HG02588 (cell line): ENCODE measurements at regions not wholly inside any gene's neighbourhood (a gene's known extent, or its start where the extent isn't known, plus 50 kb on each side); places are given as distances from the start of the nearest gene placed in this dataset.
"Not testable (repeated sequence)": the region's sequence is repeated elsewhere in the genome, so short reads cannot be mapped to it uniquely, and the experiment has no call there.

Experiments used
- ATAC-seq: cut with Tn5 transposase; IDR thresholded peaks from one replicate; pipeline ENCODE4 v1.9.1; 2021; ENCODE audit warnings: mild to moderate bottlenecking, moderate library complexity; ENCODE audit not compliant: unreplicated experiment

DNA sequence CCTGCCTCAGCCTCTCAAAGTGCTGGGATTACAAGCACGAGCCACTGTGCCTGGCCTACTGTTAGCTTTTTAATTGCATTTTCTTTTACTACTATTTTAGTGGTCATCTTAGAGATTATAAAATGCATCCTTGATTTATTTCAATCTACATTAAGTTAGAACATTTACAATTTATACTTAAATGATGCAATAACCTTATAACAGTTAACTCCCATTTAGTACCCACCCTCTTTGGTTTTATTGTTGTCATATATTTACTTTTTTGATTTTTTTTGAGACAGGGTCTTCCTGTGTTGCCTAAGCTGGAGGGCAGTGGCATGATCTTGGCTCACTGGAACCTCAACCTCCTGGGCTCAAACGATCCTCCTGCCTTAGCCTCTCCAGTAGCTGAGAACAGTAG, 77.3 kb downstream of the PPCDC start:
- ATAC-seq: no peak

DNA sequence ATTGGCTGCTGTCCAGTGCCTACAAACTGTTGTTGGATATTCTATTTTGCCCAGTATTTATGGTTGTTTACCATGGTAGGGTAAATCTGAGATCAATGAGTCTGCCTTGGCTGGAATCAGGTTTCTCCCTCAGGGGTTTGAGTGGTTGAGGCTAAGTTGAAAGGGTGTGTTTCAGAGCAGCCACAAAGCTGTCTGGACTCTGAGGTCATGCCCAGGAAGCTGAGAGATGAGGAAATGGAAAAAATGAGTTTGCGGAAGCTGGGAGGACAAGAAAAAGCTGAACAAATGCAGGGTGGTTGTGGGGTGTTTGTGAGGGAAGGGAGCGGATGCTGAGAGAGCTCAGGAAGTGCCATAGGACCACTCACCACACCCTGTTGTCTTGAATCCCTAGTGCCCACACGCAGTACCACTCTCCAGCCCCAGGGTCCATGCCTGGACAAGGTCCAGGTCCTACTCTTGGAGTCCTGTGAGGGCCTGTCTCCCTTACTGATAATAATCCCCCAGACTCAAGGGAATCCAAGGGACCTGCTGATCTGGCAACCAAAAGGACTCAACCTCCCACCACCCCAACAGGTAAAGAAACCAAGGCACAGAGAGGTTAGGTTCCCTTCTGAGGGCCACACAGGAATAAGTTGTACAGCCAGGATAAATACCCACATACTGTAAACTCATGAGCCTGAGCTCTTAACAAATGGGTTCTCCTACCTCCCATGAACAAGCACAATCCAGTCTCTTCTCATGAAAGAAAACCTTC, 81.6 kb downstream of the PPCDC start:
- no peak for ATAC-seq

DNA sequence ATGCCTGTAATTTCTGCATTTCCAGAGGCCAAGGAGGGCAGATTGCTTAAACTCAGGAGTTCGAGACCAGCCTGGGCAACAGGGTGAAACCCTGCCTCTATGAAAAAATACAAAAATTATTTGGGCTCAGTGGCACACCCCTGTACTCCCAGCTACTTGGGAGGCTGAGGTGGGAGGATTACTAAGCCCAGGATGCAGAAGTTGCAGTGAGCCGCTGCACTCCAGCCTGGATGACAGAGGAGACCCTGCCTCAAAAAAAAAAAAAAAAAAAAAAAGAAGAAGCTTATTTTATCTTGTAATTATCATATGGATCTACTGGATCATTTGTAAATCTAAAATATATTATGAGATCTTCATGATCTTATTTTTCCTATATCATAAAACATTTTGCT, 84.1 kb downstream of the PPCDC start:
- no peak for ATAC-seq

DNA sequence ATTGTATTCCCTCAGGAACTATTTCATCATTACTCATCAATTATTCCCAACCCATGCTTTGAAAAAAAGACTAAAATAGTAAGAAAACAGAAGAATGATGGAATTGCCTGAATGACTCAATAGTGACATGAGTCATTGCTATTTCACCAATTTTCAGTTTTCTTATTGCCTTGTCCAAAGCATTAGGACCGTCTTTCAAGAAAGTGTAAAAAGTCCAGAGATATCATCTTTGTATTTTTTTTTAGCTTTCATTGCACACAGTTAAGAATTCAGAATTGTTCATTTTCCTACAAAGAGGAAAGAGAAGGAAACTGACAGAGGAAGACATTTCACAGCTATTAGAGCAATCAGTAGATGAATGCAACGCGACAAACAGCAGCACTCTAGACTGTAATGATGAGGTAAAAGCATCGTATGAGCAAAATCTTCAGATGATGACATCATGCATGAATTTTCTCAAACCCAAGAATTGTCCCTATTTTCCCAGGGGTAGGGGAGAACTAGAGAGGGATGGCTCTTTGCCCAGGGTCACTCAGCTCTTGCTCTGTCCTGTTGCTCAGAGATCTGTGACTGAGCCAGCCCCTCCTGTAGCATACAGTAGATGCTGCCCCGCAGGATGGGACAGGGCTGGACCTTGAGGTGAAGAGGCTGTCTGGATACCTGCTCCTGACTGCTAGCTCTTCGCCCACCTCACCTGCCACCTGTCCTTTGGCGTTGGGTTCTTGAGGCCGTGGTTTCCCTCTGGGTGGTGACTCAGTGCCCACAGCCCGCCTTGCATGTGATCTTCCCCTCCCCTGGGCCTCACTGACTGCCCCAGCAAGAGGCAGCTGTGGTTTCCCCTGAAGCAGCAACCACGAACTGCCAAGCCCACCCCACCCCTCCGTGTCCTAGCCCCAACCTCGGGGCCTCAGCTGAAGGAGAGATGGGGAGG, 84.8 kb downstream of the PPCDC start:
- no peak for ATAC-seq

DNA sequence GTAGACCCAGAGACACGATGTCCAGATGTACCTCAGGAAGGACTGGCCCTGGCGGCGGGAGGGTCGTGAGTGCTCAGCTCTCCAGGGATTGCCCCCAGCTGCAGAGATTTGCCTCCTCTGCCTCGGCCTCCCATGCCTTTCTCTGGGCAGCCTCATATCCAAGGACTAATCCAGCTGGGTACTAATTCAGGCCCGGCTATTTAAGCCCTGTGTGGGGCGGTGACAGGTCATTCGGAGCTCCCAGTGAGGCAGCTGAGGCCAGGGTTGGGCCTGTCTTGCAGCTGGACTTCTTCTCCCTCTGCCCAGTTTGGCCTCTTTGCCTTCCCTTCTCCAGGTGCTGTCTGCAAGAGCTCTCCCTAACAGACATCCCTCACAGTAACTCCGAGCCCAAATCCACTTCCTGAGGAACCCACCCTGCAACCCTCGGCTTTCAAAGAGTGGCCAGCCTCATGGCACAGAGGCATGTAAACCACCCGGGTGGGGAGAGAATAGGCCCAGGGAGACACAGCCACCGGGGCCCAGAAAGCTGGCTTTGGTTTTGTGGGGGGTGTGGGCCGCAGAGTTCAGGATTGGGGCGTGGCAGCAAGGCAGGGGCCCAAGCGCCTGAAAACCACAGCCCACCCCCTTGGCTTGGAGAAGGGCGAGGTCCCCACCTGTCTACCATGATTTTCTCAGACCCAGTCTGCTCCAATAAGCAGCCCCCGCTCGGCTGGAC, 85.8 kb downstream of the PPCDC start:
- no peak for ATAC-seq

DNA sequence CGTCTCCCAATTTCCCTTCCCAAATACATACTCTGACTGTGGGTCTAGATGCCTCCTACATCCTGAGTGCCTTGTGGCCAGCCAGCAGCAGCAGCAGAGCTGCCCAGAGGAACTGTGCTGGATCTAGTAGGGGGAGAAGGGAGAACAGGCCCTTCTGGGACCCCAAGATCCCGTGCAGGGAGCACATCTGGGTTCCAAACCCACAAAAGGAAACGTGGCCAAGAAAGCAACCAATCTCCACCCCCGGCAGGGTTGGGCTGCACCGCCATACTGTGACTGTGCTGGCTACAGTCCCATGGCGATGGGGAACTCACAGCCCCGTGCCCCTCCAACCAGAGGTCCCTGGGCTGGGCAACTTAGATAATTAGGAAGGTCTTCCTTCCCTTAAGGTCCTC, 86.3 kb downstream of the PPCDC start:
- no peak for ATAC-seq

DNA sequence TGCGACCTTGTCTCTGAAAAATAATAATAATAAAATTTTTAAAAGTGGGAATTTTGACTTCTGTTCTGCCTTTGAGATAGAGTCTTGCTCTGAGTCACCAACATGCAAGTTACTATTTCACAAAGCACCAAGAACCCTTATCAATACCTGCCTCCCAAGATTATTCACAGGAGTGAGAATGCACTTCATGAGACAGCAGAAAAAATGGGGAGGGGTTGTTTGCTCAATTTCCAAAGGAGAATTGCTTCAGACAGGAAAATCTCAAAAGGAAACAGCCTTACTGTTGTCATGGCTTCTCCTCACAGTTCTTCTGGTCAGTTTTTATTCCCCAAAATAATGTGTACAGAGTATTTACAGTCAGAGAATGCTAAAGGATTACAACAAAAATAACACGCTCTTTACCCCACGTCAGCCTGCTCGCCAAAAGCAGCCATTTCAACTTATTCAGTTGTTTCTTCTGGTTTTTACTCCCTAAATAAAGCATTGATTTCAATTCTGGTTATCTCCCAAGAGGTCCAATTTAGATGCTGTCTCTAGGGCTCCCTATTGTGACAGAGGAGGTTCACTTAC, 89.0 kb downstream of the PPCDC start:
- ATAC-seq: no peak

DNA sequence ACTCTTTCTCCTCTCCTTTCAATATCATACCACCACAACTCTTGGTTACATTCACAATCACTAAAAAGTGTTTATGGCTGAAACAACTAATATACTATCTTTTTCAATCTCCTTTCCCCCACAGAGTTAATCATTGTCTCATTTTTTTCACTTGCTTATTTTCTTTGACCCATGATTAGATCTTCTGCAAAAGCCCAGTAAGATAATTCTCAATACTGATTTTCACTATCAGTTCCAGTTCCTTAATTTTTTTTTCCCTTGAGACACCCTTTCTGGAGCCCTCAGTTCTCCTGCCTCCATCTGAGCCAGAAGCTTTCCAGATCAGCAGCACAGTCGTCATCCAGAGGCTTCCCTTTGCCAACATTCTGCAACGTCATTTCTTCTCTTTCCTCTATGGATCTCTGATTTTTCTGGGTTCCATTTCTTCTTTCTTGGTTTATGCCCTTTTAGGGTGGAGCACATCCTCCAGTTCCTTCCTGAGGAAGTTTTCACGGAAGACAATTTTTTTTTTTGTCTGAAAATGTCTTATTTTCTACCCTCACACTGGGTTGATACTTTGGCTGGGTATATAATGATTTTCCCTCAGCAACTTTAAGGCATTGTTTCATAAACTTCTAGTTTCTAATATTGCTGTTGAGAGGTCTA, 88.7 kb upstream of the C15orf39 start:
- peak; percentile 56 for ATAC-seq

DNA sequence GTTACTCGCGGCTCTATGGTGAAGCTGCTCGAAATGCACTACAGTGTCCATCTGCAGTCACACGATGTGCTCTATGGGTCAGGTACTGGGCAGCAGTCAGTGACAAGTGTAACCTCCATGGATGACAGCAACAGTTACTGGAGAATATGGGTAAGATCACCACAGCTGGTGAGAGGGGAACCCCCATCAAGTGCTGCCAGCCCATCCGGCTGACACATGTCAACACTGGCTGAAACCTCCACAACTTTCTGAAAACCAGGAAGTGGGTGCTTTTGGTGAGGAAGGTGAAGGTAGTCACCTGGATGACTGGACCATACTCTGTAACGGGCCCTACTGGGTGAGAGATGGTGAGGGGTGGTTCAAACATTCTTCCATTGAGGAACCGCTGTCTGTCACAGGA, 87.4 kb upstream of the C15orf39 start:
- no peak for ATAC-seq

DNA sequence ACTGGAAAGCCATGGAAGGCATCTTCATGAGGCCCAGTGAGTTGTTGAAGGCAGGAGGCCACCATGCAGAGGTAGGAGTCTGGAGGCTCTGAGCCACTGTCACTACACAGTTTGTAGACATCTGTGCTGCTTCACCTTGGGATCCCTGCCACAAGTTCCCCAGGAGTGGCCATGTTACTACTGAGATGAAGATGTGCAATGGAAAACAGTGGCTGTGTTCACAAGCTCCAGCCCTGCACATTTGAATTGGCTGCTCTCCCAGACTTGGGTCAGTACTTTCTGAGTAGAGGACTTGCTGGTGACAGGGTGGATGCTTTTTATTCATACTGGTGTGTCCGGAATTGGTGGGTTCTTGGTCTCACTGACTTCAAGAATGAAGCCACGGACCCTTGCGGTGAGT, 86.9 kb upstream of the C15orf39 start:
- ATAC-seq: no peak

DNA sequence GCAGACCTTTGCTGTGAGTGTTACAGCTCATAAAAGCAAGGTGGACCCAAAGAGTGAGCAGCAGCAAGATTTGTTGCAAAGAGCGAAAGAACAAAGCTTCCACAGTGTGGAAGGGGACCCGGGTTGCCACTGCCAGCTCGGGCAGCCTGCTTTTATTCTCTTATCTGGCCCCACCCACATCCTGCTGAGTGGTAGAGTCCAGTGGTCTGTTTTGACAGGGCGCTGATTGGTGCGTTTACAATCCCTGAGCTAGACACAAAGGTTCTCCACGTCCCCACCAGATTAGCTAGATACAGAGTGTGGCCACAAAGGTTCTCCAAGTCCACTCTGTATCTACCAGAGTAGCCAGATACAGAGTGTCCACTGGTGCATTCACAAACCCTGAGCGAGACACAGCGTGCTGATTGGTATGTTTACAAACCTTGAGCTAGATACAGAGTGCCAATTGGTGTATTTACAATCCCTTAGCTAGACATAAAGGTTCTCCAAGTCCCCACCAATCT, 86.2 kb upstream of the C15orf39 start:
- not testable (repeated sequence) for ATAC-seq

DNA sequence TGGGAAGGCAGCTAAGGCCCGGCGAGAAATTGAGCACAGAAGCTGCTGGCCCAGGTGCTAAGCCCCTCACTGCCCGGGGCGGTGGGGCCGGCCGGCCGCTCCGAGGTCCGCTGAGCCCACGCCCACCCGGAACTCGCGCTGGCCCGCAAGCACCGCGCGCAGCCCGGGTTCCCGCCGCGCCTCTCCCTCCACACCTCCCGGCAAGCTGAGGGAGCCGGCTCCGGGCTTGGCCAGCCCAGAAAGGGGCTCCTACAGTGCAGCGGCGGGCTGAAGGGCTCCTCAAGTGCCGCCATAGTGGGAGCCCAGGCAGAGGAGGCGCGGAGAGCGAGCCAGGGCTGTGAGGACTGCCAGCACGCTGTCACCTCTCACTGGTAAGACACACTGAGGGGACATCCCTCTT, 85.5 kb upstream of the C15orf39 start:
- ATAC-seq: not testable (repeated sequence)

DNA sequence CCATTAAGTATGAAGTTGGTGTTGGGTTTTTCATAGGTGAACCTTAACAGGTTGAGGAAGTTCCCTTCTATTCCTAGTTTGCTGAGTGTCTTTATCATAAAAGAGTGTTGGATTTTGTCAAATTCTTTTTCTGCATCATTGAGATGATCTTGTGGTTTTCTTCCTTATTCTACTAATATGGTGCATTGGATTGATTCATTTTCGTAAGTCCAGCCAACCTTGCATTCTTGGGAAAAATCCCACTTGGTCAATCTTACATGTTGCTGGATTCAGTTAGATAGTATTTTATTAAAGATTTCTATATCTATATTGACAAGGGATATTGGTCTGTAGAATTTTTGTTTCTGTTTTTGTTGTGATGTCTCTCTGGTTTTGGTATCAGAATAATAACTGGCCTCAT, 83.7 kb upstream of the C15orf39 start:
- ATAC-seq: no peak

DNA sequence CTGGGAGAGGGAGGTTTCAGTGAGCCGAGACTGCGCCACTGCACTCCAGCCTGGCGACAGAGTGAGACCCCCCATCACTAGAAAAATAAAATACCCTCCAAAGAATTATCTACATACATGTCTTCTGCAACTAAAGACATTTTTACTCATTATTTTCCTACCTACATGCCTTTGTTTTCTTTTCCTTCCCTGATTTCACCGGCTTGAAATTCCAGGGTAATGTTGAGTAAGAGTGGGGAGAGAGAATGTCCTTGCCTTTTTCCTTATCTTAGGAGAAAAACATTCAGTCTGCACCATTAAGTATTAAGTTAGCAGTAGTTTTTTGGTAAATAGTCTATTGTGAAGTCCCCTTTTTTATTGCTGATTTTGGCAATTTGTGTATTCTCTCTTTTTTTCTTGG, 82.4 kb upstream of the C15orf39 start:
- not testable (repeated sequence) for ATAC-seq

DNA sequence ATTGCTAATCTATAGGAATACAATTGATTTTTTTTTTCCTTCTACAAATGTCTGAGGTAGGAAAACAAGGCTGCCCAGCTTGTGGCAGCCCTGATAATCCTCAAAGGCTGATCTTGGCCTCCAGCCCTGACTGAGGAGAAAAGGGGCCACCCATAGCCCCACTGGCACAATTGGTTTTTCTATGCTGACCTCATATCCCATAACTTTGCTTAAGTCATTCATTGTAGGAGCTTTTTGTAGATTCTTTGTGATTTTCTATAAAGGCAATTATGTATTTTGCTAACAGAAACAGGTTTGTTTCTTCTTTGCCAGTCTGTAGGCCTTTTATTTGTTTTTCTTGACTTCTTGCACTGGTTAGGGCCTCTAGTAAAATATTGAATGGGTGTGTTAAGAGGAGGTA, 80.2 kb upstream of the C15orf39 start:
- ATAC-seq: no peak

DNA sequence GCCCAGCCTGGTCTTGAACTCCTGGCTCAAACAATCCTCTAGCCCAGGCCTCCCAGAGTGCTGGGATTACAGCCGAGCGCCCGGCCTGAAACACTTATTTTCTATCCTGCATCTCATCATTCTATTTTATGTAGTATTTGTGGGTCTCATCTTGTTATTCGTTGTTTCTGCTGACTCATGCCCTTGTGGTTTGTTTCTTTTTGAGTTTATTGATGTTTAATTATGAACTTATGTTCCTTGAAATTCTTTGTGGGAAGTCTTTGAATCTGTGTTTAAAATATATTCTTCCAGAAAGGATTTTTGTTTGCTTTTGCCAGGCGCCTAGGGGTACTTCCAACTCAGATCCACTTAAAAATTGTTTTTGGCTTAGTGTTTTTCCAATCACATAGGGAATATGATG, 78.3 kb upstream of the C15orf39 start:
- no peak for ATAC-seq

DNA sequence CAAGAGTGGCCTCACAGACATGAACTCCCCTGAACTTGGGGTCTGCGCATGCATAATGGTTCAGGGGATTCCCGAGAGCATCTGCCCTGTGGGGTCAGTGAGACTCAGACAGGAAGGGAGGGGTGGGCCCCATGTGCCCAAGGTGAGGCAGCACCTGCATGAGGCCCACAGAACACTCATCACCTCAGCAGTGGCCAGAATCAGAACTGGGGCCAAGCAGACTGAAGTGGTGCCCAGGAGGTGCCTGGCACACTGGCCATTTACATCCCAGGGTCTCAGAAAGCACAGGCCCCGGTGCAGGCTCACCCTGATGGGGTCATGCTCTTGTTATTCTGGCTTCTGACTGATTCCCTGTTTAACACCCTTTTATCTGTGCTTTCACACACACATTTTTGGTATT, 77.4 kb upstream of the C15orf39 start:
- ATAC-seq: not testable (repeated sequence)

DNA sequence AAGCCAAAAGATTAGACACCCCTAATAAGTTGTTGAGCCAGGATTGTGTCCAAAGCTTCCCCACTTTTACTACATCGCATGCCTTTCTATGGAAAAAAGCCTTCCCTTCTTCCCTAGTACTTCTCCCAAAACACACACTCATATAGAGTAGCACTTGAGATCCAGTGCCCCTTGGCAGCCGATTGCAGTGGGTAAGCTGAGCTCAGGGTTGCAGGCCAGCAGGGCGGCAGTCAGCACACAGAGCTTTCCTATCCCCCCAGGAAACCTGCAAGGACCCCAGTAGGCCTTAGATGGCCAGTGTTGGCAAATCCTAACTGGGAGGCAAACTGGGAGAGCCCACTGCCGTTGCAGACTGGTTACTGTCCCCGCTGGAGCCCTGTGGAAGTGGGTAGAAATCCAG, 75.7 kb upstream of the C15orf39 start:
- no peak for ATAC-seq

DNA sequence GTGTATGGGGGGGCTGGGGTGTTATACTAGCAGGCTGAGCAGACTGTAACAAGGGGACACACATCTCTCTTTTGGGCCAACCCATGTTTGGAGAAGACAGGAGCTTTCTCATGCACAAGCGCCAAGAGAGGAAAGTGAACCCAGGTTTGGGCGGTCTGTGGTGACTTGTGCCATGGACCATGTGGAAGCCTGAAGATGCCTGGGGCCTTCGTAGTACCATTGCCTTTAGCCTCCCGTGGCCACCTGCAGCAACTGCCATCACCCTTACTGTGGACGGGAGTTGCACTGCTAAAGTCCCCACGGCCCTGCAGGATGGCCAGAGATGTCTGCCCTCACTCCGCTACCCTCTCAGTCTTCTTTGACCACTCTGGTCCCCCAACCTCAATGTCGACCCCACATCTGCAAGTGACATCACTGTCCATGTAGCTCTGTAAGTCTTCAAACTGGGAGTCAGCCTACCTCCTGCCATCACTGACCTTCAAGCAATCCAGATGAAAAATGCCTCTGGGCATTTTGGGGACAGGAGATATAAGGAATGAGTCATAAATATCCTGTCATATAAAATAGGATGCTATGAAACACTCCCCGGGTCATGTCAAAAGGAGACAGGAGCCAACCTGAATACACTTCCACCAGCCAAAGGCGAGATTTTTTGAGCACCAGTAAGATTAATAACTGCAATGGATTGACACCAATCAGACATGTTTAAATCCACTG, 74.7 kb upstream of the C15orf39 start:
- no peak for ATAC-seq

DNA sequence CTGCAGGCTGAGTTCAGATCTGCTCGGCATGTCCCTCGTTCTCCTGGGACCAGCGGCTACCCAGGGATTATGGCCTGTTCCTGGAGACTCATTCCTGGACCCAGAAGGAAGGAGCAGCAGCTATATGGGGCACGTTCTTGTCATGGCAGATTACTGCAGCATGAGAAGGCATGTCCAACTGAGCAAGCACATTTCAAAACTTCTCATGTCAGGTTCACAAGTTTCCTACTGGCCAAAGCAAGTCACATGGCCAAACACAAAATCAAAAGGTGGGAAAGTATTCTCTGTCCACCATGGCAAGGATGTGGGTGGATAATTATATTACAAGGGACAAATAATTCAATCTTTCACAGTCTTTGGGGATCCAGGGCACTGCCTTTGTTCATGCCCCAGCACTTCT, 71.9 kb upstream of the C15orf39 start:
- ATAC-seq: no peak
